HG02973 (cell line): ENCODE measurements at regions not wholly inside any gene's neighbourhood (a gene's known extent, or its start where the extent isn't known, plus 50 kb on each side); places are given as distances from the start of the nearest gene placed in this dataset.
"Not testable (repeated sequence)": the region's sequence is repeated elsewhere in the genome, so short reads cannot be mapped to it uniquely, and the experiment has no call there.

Experiments
- ATAC-seq: cut with Tn5 transposase; IDR thresholded peaks from one replicate; pipeline ENCODE4 v1.9.1; 2021; ENCODE audit warnings: moderate library complexity; ENCODE audit not compliant: unreplicated experiment

GRCh38 chr6:4274382-4275082, 139.2 kb upstream of the ECI2 start:
- ATAC-seq, result no peak

GRCh38 chr6:4272996-4273395, 137.6 kb upstream of the ECI2 start:
- no peak for ATAC-seq

DNA sequence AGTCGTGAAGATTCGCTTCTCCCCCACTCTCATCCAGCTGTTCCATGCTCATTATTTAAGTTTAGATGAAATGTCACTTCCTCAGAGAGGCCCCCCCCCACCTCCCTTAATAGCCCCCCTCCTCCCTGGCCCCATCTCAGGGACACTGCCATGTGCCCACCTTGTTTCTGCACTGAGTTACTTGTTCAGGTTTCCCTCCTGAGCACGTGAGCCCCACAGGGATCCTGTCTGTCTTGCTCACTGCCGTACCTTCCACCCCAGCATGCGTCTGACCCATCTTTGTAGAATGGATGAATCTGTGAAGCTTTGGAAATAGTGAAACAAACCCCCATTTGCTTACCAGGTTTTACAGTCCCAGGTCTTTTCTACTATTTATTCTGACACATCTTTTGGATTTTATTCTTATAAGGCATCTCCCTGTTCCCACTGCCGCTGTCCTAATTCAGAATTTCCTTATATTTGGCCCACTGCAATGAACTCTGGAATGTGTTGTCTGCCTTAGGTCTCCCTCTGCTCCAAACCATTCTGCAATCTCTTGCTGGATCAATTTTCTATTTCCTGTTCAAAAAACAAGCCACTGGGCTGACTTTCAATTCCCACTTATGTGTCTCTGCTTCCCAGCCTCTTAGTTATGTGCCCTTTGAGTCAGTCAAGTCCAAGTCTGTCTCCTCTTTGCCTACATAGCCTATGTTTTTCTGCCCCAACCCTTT, 136.5 kb upstream of the ECI2 start:
- ATAC-seq, result no peak

- ATAC-seq, result no peak
Observed at GRCh38 chr6:4270776-4271175, 135.4 kb upstream of the ECI2 start.

GRCh38 chr6:4270001-4270400, 134.6 kb upstream of the ECI2 start:
- no peak for ATAC-seq

- ATAC-seq, result no peak
Observed at GRCh38 chr6:4268171-4268570, 132.8 kb upstream of the ECI2 start.

DNA sequence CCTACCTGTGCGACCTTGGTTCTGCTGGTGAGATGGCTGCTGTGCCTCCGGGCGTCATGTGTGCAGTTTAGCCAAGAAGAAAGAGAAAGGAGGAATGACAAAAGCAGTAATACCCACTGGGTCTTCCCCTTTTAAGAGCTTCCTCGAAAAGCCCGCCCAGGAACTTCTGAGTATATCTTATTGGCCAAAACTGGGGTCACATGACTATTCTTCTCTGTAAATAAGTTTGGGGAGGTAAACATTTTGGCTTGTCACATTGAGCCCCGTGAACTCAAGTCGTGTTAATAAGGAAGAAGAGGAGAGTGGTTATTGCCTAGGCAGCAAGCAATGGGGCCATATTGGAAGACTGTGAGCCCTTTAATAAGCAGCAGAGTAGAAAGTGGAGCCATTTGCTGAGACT, 130.4 kb upstream of the ECI2 start:
- no peak for ATAC-seq

- no peak for ATAC-seq
Observed at GRCh38 chr6:4264601-4265000, 129.2 kb upstream of the ECI2 start.

DNA sequence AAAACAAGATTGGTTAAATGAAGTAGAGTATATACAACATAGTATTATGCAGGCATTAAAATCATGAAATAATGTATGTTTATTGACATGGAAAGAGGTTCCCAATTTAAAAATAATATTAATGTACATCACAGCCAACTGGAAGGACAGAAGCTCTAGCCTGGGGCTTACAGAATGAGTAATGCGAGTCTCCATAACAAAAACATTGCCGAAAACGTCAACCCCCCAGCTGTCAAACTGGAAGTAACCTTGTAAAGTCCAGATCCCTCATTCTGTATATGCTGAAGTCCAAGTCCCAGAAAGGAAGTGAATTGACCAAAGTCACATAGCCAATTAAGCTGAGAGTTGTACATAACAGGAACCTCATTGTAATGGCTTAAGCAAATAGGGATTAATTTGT, 128.7 kb upstream of the ECI2 start:
- ATAC-seq, result no peak

GRCh38 chr6:4262526-4262925, 127.2 kb upstream of the ECI2 start:
- no peak for ATAC-seq

- ATAC-seq, result no peak
Observed at GRCh38 chr6:4259391-4259790, 124.0 kb upstream of the ECI2 start.

DNA sequence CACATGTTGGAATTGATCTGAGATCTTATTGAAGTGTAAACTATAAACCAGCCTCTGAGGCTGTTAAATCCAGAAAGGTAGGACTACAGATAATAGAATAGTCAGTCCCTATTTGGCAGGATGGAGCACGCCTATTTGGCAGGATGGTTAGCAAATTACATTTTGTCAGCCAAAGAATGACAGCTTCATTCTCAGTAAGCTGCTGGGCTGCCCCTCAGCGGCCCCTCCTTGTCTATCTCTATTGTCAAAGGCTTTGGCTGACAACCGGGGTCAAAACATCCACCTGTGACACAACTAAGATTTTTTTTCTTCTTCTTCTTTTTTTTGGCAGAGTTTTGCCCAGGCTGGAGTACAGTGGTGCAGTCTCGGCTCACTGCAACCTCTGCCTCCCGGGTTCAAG, 123.4 kb upstream of the ECI2 start:
- no peak for ATAC-seq

DNA sequence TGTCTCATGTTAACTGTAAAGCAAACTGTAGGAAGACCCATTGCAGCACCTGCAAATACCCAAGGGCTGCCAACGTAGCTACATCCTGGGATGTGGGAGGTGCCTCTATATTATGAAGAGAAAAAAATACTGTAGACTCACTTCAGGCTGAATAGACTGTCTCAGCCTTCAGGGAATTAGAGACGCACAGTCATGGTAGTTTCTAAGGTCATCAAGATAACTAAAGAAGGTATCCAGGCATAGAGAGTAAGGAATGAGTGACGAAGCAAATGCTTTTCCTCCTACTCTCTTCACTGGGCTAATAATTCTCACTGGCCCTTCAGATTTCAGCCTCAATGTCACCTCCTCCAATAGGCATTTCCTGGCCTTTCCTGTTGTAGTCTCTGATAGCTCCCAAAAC, 121.6 kb upstream of the ECI2 start:
- no peak for ATAC-seq

- ATAC-seq, result no peak
Observed at GRCh38 chr6:4253604-4254231, 118.3 kb upstream of the ECI2 start.

DNA sequence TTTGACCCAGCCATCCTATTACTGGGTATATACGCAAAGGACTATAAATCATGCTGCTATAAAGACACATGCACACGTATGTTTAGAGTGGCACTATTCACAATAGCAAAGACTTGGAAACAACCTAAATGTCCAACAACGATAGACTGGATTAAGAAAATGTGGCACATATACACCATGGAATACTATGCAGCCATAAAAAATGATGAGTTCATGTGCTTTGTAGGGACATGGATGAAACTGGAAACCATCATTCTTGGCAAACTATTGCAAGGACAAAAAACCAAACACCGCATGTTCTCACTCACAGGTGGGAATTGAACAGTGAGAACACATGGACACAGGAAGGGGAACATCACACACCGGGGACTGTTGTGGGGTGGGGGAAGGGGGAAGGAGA, 117.1 kb upstream of the ECI2 start:
- not testable (repeated sequence) for ATAC-seq

DNA sequence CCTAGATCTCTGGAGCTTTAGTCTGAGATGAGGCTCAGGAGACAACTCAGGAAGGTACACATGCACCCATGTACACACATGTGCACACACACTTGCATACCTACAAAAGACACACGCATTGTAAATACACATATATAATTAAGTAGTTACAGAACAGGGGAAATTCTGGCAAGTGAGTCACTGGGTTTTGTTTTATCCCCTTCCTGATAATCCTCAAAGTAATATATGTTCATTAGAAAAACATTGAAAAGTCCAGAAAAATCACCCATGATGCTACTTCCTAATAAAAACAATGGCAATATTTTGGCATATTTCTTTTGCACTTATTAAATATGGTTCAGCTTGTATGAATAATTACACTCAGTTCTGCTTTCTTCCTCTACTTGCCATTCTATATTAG, 115.3 kb upstream of the ECI2 start:
- ATAC-seq, result no peak

DNA sequence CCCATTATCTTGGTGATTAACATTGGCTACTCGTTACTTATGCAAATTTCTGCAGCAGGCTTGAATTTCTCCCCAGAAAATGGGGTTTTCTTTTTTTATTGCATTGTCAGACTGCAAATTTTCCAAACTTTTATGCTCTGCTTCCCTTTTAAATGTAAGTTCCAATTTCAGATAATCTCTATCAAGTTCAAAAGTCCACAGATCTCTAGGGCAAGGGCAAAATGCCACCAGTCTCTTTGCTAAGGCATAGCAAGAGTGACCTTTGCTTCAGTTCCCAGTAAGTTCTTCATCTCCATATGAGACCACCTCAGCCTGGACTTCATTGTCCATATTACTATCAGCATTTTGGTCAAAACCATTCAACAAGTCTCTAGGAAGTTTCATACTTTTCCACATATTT, 108.5 kb upstream of the ECI2 start:
- ATAC-seq, result not testable (repeated sequence)

GRCh38 chr6:4243237-4243636, 107.9 kb upstream of the ECI2 start:
- no peak for ATAC-seq

- ATAC-seq, result no peak
Observed at GRCh38 chr6:4242601-4243000, 107.2 kb upstream of the ECI2 start.

GRCh38 chr6:4240148-4240547, 104.8 kb upstream of the ECI2 start:
- no peak for ATAC-seq

- no peak for ATAC-seq
Observed at GRCh38 chr6:4225161-4225872, 89.9 kb upstream of the ECI2 start.
